ENCODE measurements at regions not wholly inside any gene's neighbourhood (a gene's known extent, or its start where the extent isn't known, plus 50 kb on each side); places are given as distances from the start of the nearest gene placed in this dataset.
A peak's percentile ranks its signal among the peaks of the same experiment; 100 is the strongest.

DNA sequence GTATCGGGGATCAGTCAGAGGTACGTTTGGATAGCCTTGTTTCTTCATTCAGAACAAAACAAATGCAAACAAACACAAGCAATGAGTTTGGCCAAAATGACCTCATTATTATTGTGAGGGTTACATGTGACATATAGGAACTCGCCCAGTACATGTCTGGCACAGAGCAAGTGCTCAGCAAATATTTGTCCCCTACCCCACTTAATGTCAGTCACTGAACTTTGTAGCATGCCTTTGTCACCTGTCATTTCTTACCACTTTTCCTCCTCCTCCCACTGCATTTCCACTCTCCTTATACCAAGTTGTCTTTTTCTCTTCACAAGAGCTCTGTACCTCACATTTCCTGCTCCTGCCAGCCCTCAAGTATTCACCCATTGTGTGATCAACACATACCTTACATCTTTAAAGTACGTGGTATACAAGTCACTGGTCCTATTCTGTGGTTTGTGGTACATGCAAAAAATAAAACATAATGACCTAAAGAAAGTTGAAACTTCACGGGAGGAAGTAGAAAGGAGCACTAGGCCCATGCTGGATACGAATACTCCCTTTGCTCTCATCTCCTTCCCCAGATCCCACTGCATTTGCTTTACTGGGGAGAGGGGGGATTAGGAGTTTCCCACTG is 236.0 kb downstream of the INHBA start:
- no peak overlapping the region for H3K27ac ChIP-seq
- H3K4me1 ChIP-seq (replicated peaks in 1 of 2): no peaks in the 10 kb centered on the region
- 67 to 100% (median 76%) methylated on average over 2 to 6 of the region's 6 CpGs for WGBS, 10 experiments
- no peak for ATAC-seq (replicated peaks in 6 of 8)
- in situ Hi-C loops (cut with MboI; ENCODE audit: low pct_unique_long_range_greater_than_20kb in 2 of 9, low sequenced_read_pairs in 9 of 9, unreplicated experiment in 9 of 9): no loop called here
- no peak overlapping the region for H3K4me3 ChIP-seq

DNA sequence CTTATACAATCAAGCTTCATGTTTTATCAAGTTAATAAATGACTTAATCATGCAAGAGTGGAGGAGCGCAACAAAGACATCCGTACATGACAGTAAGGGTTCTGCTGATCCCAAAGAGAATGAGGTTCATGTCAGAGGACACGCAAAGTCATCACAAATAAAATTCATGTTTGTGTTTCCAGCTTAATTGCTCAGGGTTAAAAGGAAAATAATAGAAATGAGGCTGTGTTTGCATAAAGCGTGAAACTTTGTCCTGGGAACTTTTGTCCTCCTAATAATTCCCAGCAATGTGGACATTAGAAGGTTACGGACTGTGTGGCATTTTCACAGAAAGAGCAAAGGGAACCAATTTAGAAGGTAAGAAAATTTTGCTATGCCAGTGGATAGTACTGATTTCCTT is 237.3 kb downstream of the INHBA start:
- WGBS, 10 experiments: 83 to 100% (median 96%) methylated on average over 1 to 5 of the region's 5 CpGs
- in situ Hi-C loops (cut with MboI; ENCODE audit: low pct_unique_long_range_greater_than_20kb in 2 of 9, low sequenced_read_pairs in 9 of 9, unreplicated experiment in 9 of 9): no loop called here
- ATAC-seq (replicated peaks in 6 of 8): no peak
- Histone ChIP-seq H3K27ac (no peak overlapping the region), H3K4me1 (replicated peaks in 1 of 2) (no peaks in the 10 kb centered on the region), H3K4me3 (no peak overlapping the region)

DNA sequence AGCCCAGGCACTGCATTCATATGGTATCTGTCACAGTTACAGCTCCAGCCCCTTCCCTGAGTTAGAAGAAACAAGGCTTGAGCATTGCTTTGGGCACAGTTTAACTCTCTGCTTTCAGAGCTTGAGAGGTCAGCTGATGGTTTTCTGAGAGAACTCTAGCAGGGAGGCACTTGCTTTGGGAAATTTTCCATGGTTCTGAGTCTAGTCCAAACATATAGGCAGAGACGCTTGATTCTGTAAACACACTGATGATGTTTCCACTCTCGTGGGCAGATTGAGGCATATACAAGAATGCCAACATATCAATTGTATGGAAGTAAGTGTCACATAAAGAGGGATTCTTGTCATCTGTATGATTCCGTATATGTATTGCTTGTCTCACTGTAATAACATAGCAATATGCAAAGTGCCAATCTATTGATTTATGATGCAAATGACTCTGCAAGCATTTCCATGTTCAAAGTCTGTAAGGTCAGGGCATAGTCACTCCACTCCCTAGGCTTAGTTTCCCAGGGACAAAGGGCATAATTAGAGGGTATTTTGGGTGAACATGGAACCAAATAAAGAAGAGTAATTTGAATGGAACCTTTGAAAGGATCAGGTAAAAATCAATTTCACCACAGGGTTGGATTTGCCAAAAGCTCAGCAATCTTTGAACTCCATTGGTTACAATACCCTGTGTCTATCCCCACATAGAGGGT is 239.0 kb downstream of the INHBA start:
- ATAC-seq (replicated peaks in 6 of 8): no peak
- in situ Hi-C loops (cut with MboI; ENCODE audit: low pct_unique_long_range_greater_than_20kb in 2 of 9, low sequenced_read_pairs in 9 of 9, unreplicated experiment in 9 of 9): no loop called here
- Histone ChIP-seq H3K27ac (no peak overlapping the region), H3K4me3 (no peak overlapping the region), H3K4me1 (replicated peaks in 1 of 2) (no peaks in the 10 kb centered on the region)
- WGBS, 10 experiments: 60 to 100% (median 80%) methylated on average over 1 to 3 of the region's 3 CpGs; no CpG with 5 or more reads in 3 of the 10 experiments

DNA sequence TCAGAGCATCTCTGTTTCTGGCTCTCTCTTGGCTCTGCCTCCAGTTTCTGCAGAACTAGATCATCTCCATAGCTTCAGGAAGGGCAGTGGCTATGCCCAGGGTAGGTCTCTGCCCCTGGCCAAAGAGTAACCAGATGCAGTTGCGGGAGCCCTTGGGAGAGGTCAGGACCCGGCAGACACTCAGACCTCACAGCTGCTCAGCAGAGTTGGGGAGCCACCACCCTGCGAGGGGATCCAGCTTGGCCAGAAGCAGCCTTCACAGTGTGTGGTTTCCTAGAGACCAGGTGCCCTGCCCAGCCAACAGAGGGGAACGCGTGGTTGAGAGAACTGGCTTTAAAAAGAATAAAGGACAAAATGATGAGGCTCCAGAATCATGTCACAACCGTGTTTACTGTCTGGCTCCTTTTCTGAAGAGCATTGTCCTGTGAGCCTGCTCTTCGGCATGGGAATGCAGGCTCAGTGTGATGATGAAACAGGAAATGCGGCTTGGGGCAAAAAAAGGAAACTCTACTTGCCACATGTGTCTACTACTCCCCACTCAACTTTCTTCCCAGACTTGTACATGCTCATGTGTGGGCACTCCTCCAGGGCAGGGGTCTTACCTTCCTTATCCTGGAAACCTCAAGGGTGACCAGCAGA is 243.1 kb downstream of the INHBA start:
- in situ Hi-C loops (cut with MboI; ENCODE audit: low pct_unique_long_range_greater_than_20kb in 2 of 9, low sequenced_read_pairs in 9 of 9, unreplicated experiment in 9 of 9): no loop called here
- no peak overlapping the region for H3K4me3 ChIP-seq
- no peaks in the 10 kb centered on the region for H3K4me1 ChIP-seq (replicated peaks in 1 of 2)
- H3K27ac ChIP-seq: no peak overlapping the region
- 56 to 100% (median 73%) methylated on average over 1 to 5 of the region's 8 CpGs; no CpG with 5 or more reads in 3 of the 10 experiments for WGBS, 10 experiments
- peak in 1 of 8 experiments; percentile 63 for ATAC-seq (replicated peaks in 6 of 8)

DNA sequence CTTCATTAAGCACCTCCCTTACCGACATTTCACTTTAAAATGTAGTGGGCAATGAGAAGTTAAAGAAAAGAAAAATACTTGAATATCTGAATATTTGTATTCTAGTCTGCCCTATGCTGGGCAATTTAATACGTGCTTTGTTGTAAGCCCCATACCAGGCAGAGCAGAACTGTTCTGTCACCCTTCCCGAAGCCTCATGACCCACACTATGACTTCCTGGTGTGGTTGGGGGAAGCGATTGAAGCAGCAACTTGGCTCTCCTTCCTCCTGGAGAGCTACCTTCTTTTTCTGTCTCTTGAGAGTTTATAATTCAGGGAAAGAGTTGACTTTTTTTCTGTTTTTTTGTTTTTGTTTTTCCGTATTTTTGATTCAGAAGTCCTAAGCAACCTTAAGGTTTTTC is 243.7 kb downstream of the INHBA start:
- no peak for ATAC-seq (replicated peaks in 6 of 8)

DNA sequence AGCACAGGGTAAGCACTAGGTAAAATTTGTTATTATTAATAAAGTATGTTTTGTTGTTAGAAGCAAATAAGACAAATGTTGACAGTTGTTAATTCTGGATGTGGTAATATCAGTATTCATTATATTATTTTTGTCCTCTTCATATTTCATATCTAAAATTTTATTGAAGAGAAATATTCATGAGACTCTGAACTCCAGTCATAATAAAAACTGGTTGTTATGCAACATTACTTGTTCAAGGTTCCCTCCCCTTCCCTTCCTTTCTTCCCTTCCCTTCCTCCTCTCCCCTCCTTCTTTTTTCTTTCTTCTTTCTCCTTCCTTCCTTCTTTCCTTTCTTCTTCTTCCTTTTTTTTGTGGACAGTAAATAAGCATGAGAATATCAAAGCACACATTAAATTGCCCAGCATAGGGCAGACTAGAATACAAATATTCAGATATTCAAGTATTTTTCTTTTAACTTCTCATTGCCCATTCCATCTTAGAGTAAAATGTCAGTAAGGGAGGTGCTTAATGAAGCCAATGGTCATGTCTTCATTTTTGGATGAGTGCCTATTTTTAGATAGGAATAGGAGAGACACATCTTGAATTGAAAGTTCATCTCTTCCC is 245.0 kb downstream of the INHBA start:
- no peak for ATAC-seq (replicated peaks in 6 of 8)
- H3K4me1 ChIP-seq (replicated peaks in 1 of 2): no peaks in the 10 kb centered on the region
- no peak overlapping the region for H3K27ac ChIP-seq
- H3K4me3 ChIP-seq: no peak overlapping the region
- in situ Hi-C loops (cut with MboI; ENCODE audit: low pct_unique_long_range_greater_than_20kb in 2 of 9, low sequenced_read_pairs in 9 of 9, unreplicated experiment in 9 of 9): no loop called here

More for the DNA sequence above, 243.7 kb downstream of the INHBA start:
- in situ Hi-C loops (cut with MboI; ENCODE audit: low pct_unique_long_range_greater_than_20kb in 2 of 9, low sequenced_read_pairs in 9 of 9, unreplicated experiment in 9 of 9): no loop called here
- 67 to 95% (median 90%) methylated on average over 1 to 5 of the region's 5 CpGs; no CpG with 5 or more reads in 1 of the 10 experiments for WGBS, 10 experiments
- Histone ChIP-seq H3K27ac (no peak overlapping the region), H3K4me1 (replicated peaks in 1 of 2) (no peaks in the 10 kb centered on the region), H3K4me3 (no peak overlapping the region)

DNA sequence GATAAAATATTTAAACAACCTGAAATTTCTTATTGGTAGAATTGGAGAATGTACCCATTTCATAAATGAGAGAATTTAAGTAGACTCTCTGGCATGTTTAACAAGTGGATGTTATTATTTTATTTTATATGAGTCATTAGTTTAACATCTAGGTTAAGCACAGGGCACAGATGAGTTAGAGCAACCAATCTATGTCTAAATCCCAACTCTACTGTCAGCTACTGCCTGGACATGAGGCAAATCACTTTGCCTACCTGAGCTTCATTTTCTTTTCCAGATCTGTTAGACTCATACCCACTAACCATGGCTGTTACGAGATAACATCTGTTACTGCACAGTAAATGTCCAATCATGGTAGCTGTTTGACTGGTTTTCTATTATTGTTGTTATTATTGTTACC is 251.1 kb downstream of the INHBA start:
- H3K4me1 ChIP-seq (replicated peaks in 1 of 2): no peaks in the 10 kb centered on the region
- 89 to 100% (median 93%) methylated on average over 1 of the region's 1 CpG; no CpG with 5 or more reads in 3 of the 10 experiments for WGBS, 10 experiments
- in situ Hi-C loops (cut with MboI; ENCODE audit: low pct_unique_long_range_greater_than_20kb in 2 of 9, low sequenced_read_pairs in 9 of 9, unreplicated experiment in 9 of 9): no loop called here
- no peak overlapping the region for H3K4me3 ChIP-seq
- no peak overlapping the region for H3K27ac ChIP-seq
- ATAC-seq (replicated peaks in 6 of 8): no peak

DNA sequence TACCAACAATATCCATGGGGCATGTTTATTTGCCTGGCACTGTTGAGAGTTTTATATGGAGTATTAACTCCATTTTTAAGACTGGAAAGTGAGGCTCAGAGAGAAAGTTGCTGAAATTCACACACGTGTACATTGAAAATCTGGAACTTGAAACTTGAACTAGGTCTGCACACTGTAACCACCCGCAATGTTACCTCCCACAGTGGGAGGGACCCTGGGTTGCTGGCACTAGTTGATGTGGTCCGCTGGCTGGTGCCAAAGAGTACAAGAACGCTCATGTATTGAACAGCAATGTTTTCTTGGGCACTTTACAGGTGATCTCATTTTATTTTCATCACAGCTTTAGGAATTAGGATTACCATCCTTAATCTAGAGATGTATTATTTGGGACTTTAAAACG is 253.2 kb downstream of the INHBA start:
- WGBS, 10 experiments: 33 to 92% (median 83%) methylated on average over 1 to 4 of the region's 5 CpGs; no CpG with 5 or more reads in 3 of the 10 experiments
- ATAC-seq (replicated peaks in 6 of 8): no peak
- H3K27ac ChIP-seq: no peak overlapping the region
- in situ Hi-C loops (cut with MboI; ENCODE audit: low pct_unique_long_range_greater_than_20kb in 2 of 9, low sequenced_read_pairs in 9 of 9, unreplicated experiment in 9 of 9): no loop called here
- H3K4me1 ChIP-seq (replicated peaks in 1 of 2): peaks cover 0 to 9% of the 10 kb centered on the region in 2 donors
- H3K4me3 ChIP-seq: no peak overlapping the region

DNA sequence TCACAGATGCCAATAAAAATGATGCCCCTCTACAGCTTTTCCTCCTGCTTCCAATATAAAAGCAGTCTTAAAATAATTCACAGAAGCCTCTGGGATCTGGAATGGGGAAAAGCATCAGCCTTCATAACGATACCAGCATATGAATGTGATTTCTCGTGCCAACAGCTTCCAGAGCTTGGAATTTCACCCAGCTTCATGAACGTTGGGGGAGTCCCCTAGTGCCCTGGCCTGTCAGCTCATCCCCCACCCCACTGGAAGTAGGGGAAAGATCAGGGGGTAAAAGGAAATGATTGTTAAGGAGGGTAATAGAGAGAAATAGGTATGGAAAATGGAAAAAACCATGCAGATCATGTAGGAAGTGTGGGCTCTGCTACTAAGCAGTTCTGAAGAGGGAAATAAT is 253.6 kb downstream of the INHBA start:
- in situ Hi-C loops (cut with MboI; ENCODE audit: low pct_unique_long_range_greater_than_20kb in 2 of 9, low sequenced_read_pairs in 9 of 9, unreplicated experiment in 9 of 9): no loop called here
- WGBS, 10 experiments: 49 to 86% (median 73%) methylated on average over 1 to 3 of the region's 3 CpGs; no CpG with 5 or more reads in 4 of the 10 experiments
- H3K27ac ChIP-seq: no peak overlapping the region

DNA sequence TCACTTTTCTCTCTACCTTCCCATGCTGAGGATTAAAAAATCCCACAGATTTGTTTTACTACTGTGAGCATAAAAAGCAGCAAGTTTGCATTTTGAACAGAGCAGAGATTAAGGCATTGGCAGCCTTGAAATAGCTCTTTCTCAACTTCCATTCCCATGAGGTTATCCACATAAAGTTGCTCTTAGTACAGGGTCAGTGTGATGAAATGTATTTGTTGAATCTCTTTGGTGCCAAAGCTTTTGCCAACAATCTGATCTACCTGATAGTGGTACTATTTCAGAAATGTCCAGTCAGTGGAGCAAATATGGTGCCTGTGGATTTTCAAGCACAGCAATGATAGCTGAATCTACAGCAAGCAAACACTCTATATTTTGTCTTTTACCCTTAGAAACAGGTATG is 254.8 kb downstream of the INHBA start:
- in situ Hi-C loops (cut with MboI; ENCODE audit: low pct_unique_long_range_greater_than_20kb in 2 of 9, low sequenced_read_pairs in 9 of 9, unreplicated experiment in 9 of 9): no loop called here
- Histone ChIP-seq H3K27ac (no peak overlapping the region), H3K4me1 (replicated peaks in 1 of 2) (peaks cover 0 to 9% of the 10 kb centered on the region in 2 donors), H3K4me3 (no peak overlapping the region)
- no peak for ATAC-seq (replicated peaks in 6 of 8)

More for the DNA sequence above, 253.6 kb downstream of the INHBA start:
- no peak for ATAC-seq (replicated peaks in 6 of 8)
- H3K4me3 ChIP-seq: no peak overlapping the region
- peaks cover 0 to 9% of the 10 kb centered on the region in 2 donors for H3K4me1 ChIP-seq (replicated peaks in 1 of 2)

DNA sequence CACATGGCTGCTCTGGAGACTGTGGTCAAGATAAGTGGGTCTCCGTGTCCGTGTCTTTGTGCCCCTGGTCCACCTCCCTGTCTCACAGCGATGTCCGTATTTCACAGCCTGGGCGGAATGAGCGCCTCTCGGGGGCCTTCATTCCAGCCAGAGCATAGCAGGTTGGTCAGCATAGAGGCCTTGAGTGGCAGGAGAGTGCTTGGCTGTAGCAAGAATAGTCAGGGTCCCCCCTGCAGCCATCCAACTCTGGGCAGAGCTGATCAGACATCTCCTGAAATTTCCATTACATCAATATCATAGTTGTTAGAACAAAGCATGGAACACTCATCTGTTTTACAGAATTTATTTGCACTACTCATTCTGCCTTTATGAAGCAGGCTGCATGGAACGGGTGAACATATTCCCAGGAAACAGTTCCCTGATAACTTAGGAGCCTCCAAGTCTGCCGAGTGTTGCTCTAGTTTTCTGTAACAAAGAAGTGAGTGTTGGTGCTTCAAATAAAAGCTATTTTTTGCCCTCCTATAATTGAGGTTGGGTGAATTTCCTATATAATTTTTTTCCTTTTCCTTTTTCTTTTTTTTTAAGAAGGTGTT is 255.3 kb downstream of the INHBA start:
- Histone ChIP-seq H3K4me3 (no peak overlapping the region), H3K27ac (no peak overlapping the region), H3K4me1 (replicated peaks in 1 of 2) (peaks cover 0 to 9% of the 10 kb centered on the region in 2 donors)
- 40 to 100% (median 91%) methylated on average over 1 to 8 of the region's 9 CpGs for WGBS, 10 experiments
- in situ Hi-C loops (cut with MboI; ENCODE audit: low pct_unique_long_range_greater_than_20kb in 2 of 9, low sequenced_read_pairs in 9 of 9, unreplicated experiment in 9 of 9): no loop called here
- no peak for ATAC-seq (replicated peaks in 6 of 8)

DNA sequence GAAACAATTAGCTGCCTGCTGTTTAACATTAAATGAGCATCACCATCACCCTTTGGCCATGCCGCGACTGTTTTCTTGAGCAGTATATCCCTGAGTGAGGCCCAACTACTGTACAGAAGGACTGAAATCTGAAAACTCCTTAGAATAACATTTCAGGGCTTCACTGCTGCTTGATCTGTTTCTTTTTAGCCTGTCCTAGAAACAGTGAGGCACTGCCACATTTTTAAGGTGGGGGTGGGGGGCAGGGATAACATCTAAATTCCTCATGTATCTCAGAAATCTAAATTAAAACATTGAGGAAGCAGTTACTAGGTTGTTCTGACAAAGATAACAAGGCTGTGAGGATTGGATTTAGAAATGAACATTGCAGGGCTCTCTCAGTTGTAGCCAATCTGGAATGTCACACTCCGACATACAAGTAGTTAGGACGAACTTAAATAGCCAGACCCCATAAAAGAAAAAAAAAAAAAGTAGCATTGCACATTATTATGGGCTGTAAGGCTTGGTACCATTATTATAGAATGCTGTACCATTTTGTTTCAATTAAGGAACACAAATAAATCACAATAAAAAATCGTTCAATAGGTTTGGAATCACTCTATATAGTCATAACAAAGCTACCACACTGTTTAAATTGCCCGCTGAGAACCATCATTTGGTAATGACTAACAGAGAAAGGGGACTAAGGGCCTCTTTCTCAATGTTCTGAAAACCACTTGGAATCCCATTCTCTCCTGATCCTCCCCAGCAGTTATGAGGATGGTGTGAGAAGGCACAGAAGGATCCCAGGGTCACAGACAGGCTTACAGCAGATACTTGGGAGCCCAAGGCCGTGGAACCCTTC is 256.1 kb downstream of the INHBA start:
- H3K4me1 ChIP-seq (replicated peaks in 1 of 2): peaks cover 0 to 9% of the 10 kb centered on the region in 2 donors
- WGBS, 10 experiments: 53 to 100% (median 73%) methylated on average over 2 to 6 of the region's 7 CpGs
- no peak overlapping the region for H3K4me3 ChIP-seq
- in situ Hi-C loops (cut with MboI; ENCODE audit: low pct_unique_long_range_greater_than_20kb in 2 of 9, low sequenced_read_pairs in 9 of 9, unreplicated experiment in 9 of 9): no loop called here
- no peak overlapping the region for H3K27ac ChIP-seq
- ATAC-seq (replicated peaks in 6 of 8): no peak
